GM18870 (cell line): ENCODE measurements at regions not wholly inside any gene's neighbourhood (a gene's known extent, or its start where the extent isn't known, plus 50 kb on each side); places are given as distances from the start of the nearest gene placed in this dataset.

Source experiments
- ATAC-seq: cut with Tn5 transposase; IDR thresholded peaks from one replicate; pipeline ENCODE4 v1.9.1; 2021; ENCODE audit warnings: moderate library complexity; ENCODE audit not compliant: unreplicated experiment

- no peak for ATAC-seq
Observed at GRCh38 chr4:126267689-126268088, 952.9 kb downstream of the FAT4 start.

- ATAC-seq, result no peak
Observed at GRCh38 chr4:126268106-126268505, 953.4 kb downstream of the FAT4 start.

GRCh38 chr4:126269106-126269505 lies 954.4 kb downstream of the FAT4 start:
- no peak for ATAC-seq

- ATAC-seq, result no peak
Observed at GRCh38 chr4:126271292-126271691, 956.5 kb downstream of the FAT4 start.

- no peak for ATAC-seq
Observed at GRCh38 chr4:126273746-126274145, 959.0 kb downstream of the FAT4 start.

GRCh38 chr4:126291886-126292285 lies 977.1 kb downstream of the FAT4 start:
- no peak for ATAC-seq

GRCh38 chr4:126298271-126298670 lies 983.5 kb downstream of the FAT4 start:
- no peak for ATAC-seq

- ATAC-seq, result no peak
Observed at GRCh38 chr4:126306152-126306869, 991.6 kb downstream of the FAT4 start.

GRCh38 chr4:126318376-126318775 lies 1003.6 kb downstream of the FAT4 start:
- ATAC-seq, result no peak

GRCh38 chr4:126328914-126329313 lies 1014.2 kb downstream of the FAT4 start:
- ATAC-seq, result no peak

- ATAC-seq, result no peak
Observed at GRCh38 chr4:126338548-126338947, 1023.8 kb downstream of the FAT4 start.

- ATAC-seq, result no peak
Observed at GRCh38 chr4:126341927-126342326, 1027.2 kb downstream of the FAT4 start.

GRCh38 chr4:126344472-126344871 lies 1029.7 kb downstream of the FAT4 start:
- ATAC-seq, result no peak

GRCh38 chr4:126346654-126347053 lies 1031.9 kb downstream of the FAT4 start:
- no peak for ATAC-seq

GRCh38 chr4:126354784-126355183 lies 1040.0 kb downstream of the FAT4 start:
- no peak for ATAC-seq

GRCh38 chr4:126358041-126358440 lies 1043.3 kb downstream of the FAT4 start:
- ATAC-seq, result no peak

GRCh38 chr4:126361287-126361686 lies 1046.5 kb downstream of the FAT4 start:
- ATAC-seq, result no peak

- no peak for ATAC-seq
Observed at GRCh38 chr4:126364311-126364911, 1049.7 kb downstream of the FAT4 start.

- ATAC-seq, result no peak
Observed at GRCh38 chr4:126369076-126369475, 1054.3 kb downstream of the FAT4 start.

- no peak for ATAC-seq
Observed at GRCh38 chr4:126372634-126373033, 1057.9 kb downstream of the FAT4 start.

- ATAC-seq, result no peak
Observed at GRCh38 chr4:126375462-126376054, 1060.8 kb downstream of the FAT4 start.

GRCh38 chr4:126385954-126386353 lies 1071.2 kb downstream of the FAT4 start:
- no peak for ATAC-seq
